ENCODE measurements at regions not wholly inside any gene's neighbourhood (a gene's known extent, or its start where the extent isn't known, plus 50 kb on each side); places are given as distances from the start of the nearest gene placed in this dataset.

GRCh38 chr10:23988006-23988405, 220.9 kb upstream of the KIAA1217 start:
- H3K4me3 ChIP-seq (replicated peaks; ENCODE audit: low read depth, low read length), result no peak overlapping the region
- TF ChIP-seq CTCF (IDR thresholded peaks at IDR 0.05; ENCODE audit: low read length, missing control alignments), result no peak
- no peak for DNase-seq (ENCODE audit: low read depth)

- DNase-seq (ENCODE audit: low read depth), result peak; percentile 68
- H3K4me3 ChIP-seq (replicated peaks; ENCODE audit: low read depth, low read length), result no peak overlapping the region
- peak; percentile 90 for TF ChIP-seq CTCF (IDR thresholded peaks at IDR 0.05; ENCODE audit: low read length, missing control alignments)
Observed at GRCh38 chr10:23994459-23995046, 214.4 kb upstream of the KIAA1217 start.

- H3K4me3 ChIP-seq (replicated peaks; ENCODE audit: low read depth, low read length), result no peak overlapping the region
- DNase-seq (ENCODE audit: low read depth), result no peak
- no peak for TF ChIP-seq CTCF (IDR thresholded peaks at IDR 0.05; ENCODE audit: low read length, missing control alignments)
Observed at GRCh38 chr10:23999445-23999844, 209.5 kb upstream of the KIAA1217 start.

GRCh38 chr10:24000271-24000813, 208.6 kb upstream of the KIAA1217 start:
- no peak for DNase-seq (ENCODE audit: low read depth)
- no peak overlapping the region for H3K4me3 ChIP-seq (replicated peaks; ENCODE audit: low read depth, low read length)
- TF ChIP-seq CTCF (IDR thresholded peaks at IDR 0.05; ENCODE audit: low read length, missing control alignments), result no peak

GRCh38 chr10:24006741-24007140, 202.2 kb upstream of the KIAA1217 start:
- no peak for TF ChIP-seq CTCF (IDR thresholded peaks at IDR 0.05; ENCODE audit: low read length, missing control alignments)
- no peak overlapping the region for H3K4me3 ChIP-seq (replicated peaks; ENCODE audit: low read depth, low read length)
- no peak for DNase-seq (ENCODE audit: low read depth)

- no peak overlapping the region for H3K4me3 ChIP-seq (replicated peaks; ENCODE audit: low read depth, low read length)
- TF ChIP-seq CTCF (IDR thresholded peaks at IDR 0.05; ENCODE audit: low read length, missing control alignments), result no peak
- DNase-seq (ENCODE audit: low read depth), result peak; percentile 6
Observed at GRCh38 chr10:24007359-24007758, 201.6 kb upstream of the KIAA1217 start.
